Gastroesophageal sphincter (tissue), 4 donors: ENCODE measurements at regions not wholly inside any gene's neighbourhood (a gene's known extent, or its start where the extent isn't known, plus 50 kb on each side); places are given as distances from the start of the nearest gene placed in this dataset.

ENCODE experiments used
- ATAC-seq: fragments of 150-250 bp; one replicate; pipeline ENCODE4 v1.9.1; 2016; ENCODE audit warnings: mild to moderate bottlenecking, moderate library complexity
- H3K27ac ChIP-seq, 4 donors: fragments of 200-600 bp; sonication (generic) in 3 of 4; 1 replicate in 3 of 4; 2 replicates in 1 of 4; pipeline ENCODE4 v1.5.1; 2016 to 2019
- H3K27me3 ChIP-seq: fragments of 200-600 bp; sonication (generic); one replicate; pipeline ENCODE4 v1.5.1; 2019
- H3K36me3 ChIP-seq, 2 donors: fragments of 200-600 bp; sonication (generic); one replicate each; pipeline ENCODE4 v1.5.1; 2019; ENCODE audit warnings: control low read depth in 1 of 2
- H3K4me1 ChIP-seq, 3 donors: fragments of 200-600 bp; sonication (generic); 1 replicate in 2 of 3; 2 replicates in 1 of 3; pipeline ENCODE4 v1.5.1; 2016 to 2019; ENCODE audit warnings: control low read depth in 2 of 3
- H3K4me3 ChIP-seq, 2 donors: fragments of 200-600 bp; sonication (generic); one replicate each; pipeline ENCODE4 v1.5.1; 2019; ENCODE audit warnings: mild to moderate bottlenecking in 1 of 2, moderate library complexity in 1 of 2
- H3K9me3 ChIP-seq, 3 donors: fragments of 200-600 bp; sonication (generic); one replicate each; pipeline ENCODE4 v1.5.1; 2017 to 2019; ENCODE audit warnings: control low read depth in 2 of 3
- CTCF ChIP-seq, 4 experiments: fragments of 200-600 bp in 2 of 4; fragments of 450-650 bp in 2 of 4; sonication (generic) in 1 of 4; IDR thresholded peaks; one replicate each; pipeline ENCODE4 v1.5.1; 2017 to 2019; ENCODE audit warnings: antibody characterized with exemption in 4 of 4, mild to moderate bottlenecking in 2 of 4, moderate library complexity in 2 of 4
- EP300 ChIP-seq: sonication (generic); formaldehyde crosslinking; IDR thresholded peaks from one replicate; pipeline ENCODE4 v1.6.1; 2017; ENCODE audit warnings: antibody characterized with exemption, mild to moderate bottlenecking
- POLR2A ChIP-seq, 2 donors: fragments of 450-650 bp; IDR thresholded peaks; one replicate each; pipeline ENCODE4 v1.6.1; 2017; ENCODE audit warnings: antibody characterized with exemption in 2 of 2, mild to moderate bottlenecking in 2 of 2, moderate library complexity in 1 of 2
- POLR2AphosphoS5 ChIP-seq: sonication (generic); formaldehyde crosslinking; IDR thresholded peaks from one replicate; pipeline ENCODE4 v1.6.1; 2017; ENCODE audit warnings: antibody characterized with exemption
- WGBS, 2 donors: methylation state at CpG; one replicate each; pipeline ENCODE4 v1.1.5; 2018; ENCODE audit warnings: low coverage in 1 of 2; 5-methylcytosine and 5-hydroxymethylcytosine counted together

GRCh38 chr6:165762876-165763275 lies 99.8 kb upstream of the PDE10A start:
- Histone ChIP-seq H3K36me3 (no peaks in the 10 kb centered on the region), H3K27me3 (no peaks in the 10 kb centered on the region), H3K4me3 (no peak overlapping the region), H3K9me3 (peaks cover 0 to 19% (median 0%) of the 10 kb centered on the region in 3 donors), H3K27ac (no peak overlapping the region), H3K4me1 (no peaks in the 10 kb centered on the region)
- whole genome bisulfite sequencing, 2 donors: 78 to 84% methylated on average over 4 to 5 of the region's 6 CpGs
- no peak for ATAC-seq
- TF ChIP-seq CTCF (IDR thresholded peaks at IDR 0.05) (no peak), POLR2AphosphoS5 (no peak)

GRCh38 chr6:165762125-165762524 lies 99.1 kb upstream of the PDE10A start:
- TF ChIP-seq CTCF (IDR thresholded peaks at IDR 0.05) (no peak), POLR2A (IDR thresholded peaks at IDR 0.05) (no peak), POLR2AphosphoS5 (no peak), EP300 (no peak)
- WGBS, 2 donors: 78 to 93% methylated on average over 2 of the region's 2 CpGs
- ATAC-seq: no peak

GRCh38 chr6:165760803-165761185 lies 97.8 kb upstream of the PDE10A start:
- no peak overlapping the region for H3K27ac ChIP-seq
- 92 to 100% methylated on average over 1 to 7 of the region's 8 CpGs for WGBS, 2 donors
- TF ChIP-seq EP300: no peak
- no peaks in the 10 kb centered on the region for H3K27me3 ChIP-seq
- no peaks in the 10 kb centered on the region for H3K36me3 ChIP-seq
- H3K4me1 ChIP-seq: no peaks in the 10 kb centered on the region
- no peak overlapping the region for H3K4me3 ChIP-seq
- ATAC-seq: no peak
- peaks cover 0 to 19% (median 0%) of the 10 kb centered on the region in 3 donors for H3K9me3 ChIP-seq

More at GRCh38 chr6:165762125-165762524, 99.1 kb upstream of the PDE10A start:
- H3K4me3 ChIP-seq: no peak overlapping the region
- H3K9me3 ChIP-seq: peaks cover 0 to 19% (median 0%) of the 10 kb centered on the region in 3 donors
- no peaks in the 10 kb centered on the region for H3K27me3 ChIP-seq
- no peak overlapping the region for H3K27ac ChIP-seq
- no peaks in the 10 kb centered on the region for H3K4me1 ChIP-seq
- no peaks in the 10 kb centered on the region for H3K36me3 ChIP-seq

- H3K4me1 ChIP-seq: no peaks in the 10 kb centered on the region
- H3K9me3 ChIP-seq: peaks cover 0 to 19% (median 0%) of the 10 kb centered on the region in 3 donors
- TF ChIP-seq POLR2AphosphoS5 (no peak), CTCF (IDR thresholded peaks at IDR 0.05) (no peak), EP300 (no peak), POLR2A (IDR thresholded peaks at IDR 0.05) (no peak)
- no peak overlapping the region for H3K27ac ChIP-seq
- no peaks in the 10 kb centered on the region for H3K36me3 ChIP-seq
- H3K4me3 ChIP-seq: no peak overlapping the region
- no peak for ATAC-seq
- H3K27me3 ChIP-seq: no peaks in the 10 kb centered on the region
- WGBS, 2 donors: 73 to 88% methylated on average over 5 to 7 of the region's 7 CpGs
Observed at GRCh38 chr6:165760126-165760802, 97.2 kb upstream of the PDE10A start.

- H3K4me1 ChIP-seq: no peaks in the 10 kb centered on the region
- peaks cover 0 to 17% (median 0%) of the 10 kb centered on the region in 3 donors for H3K9me3 ChIP-seq
- no peak overlapping the region for H3K27ac ChIP-seq
- H3K4me3 ChIP-seq: no peak overlapping the region
- H3K27me3 ChIP-seq: no peaks in the 10 kb centered on the region
- no peak for TF ChIP-seq POLR2AphosphoS5
- no peak for ATAC-seq
- no peaks in the 10 kb centered on the region for H3K36me3 ChIP-seq
Observed at GRCh38 chr6:165758441-165758840, 95.4 kb upstream of the PDE10A start.

GRCh38 chr6:165755583-165755982 lies 92.5 kb upstream of the PDE10A start:
- no peaks in the 10 kb centered on the region for H3K9me3 ChIP-seq
- WGBS, 2 donors: 69 to 77% methylated on average over 4 of the region's 4 CpGs
- no peak for ATAC-seq
- no peaks in the 10 kb centered on the region for H3K4me1 ChIP-seq
- no peaks in the 10 kb centered on the region for H3K36me3 ChIP-seq
- no peak for TF ChIP-seq POLR2A (IDR thresholded peaks at IDR 0.05)
- no peak for TF ChIP-seq EP300
- no peak for TF ChIP-seq POLR2AphosphoS5
- no peak for TF ChIP-seq CTCF (IDR thresholded peaks at IDR 0.05)
- no peaks in the 10 kb centered on the region for H3K27me3 ChIP-seq
- no peak overlapping the region for H3K4me3 ChIP-seq
- H3K27ac ChIP-seq: no peak overlapping the region
